Left kidney (tissue), 1 donor: ENCODE measurements at regions not wholly inside any gene's neighbourhood (a gene's known extent, or its start where the extent isn't known, plus 50 kb on each side); places are given as distances from the start of the nearest gene placed in this dataset.
A peak's percentile ranks its signal among the peaks of the same experiment; 100 is the strongest.

ENCODE experiments used
- DNase-seq: peaks from one replicate; pipeline ENCODE4 v3.0.0-alpha.2; 2013

DNA sequence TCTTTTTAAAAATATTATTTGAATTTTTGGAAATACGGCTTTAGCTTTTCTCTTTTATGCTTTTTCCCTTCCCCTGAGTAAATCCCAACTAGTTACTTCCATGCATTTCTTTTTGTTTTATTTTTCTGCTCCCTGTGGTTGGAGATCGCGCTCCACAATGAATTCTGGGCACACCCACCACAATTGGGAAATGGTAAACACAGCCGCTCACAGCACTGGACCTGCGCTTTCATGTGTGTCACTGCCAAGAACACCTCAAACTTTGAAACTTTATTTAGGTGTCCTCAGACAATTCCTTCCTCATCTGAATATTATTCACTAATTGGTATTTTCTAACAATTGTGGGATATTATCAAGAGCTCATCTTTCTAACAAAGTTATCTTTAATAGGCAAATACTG is 82.8 kb upstream of the TMEM18 start:
- no peak for DNase-seq

DNA sequence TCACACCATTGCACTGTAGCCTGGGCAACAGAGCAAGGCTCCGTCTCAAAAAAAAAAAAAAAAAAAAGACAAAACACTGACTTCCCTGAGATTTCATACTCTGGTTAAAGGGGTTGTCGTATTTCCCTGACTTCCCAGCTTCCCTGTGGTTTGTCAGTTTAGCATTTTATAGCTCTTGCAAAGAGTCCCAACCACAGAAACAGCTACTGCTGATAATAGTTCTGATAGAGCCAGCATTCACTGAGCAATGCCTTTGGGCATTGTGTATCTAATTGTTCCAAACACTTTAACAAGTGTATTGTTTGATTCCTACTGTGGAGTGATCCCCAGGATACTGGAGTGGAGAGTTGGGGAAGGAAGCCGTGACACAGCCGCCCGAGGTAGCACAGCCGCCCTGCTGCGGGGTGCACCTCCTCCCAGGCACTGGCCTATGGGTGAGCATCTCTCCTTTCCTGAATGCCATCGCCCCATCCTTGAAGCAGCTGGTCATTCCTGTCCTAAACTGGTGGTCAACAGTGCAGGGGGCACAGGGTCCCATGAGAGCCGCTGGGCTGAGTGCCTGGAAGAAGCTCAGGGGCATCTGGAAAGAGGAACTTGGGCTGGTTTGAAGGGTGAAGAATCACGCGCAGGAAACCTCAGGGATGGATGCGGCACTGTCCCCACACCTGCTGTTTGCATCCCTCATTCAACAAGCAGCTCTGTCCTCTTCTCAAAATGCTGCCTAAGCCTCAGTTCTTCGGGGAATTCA is 81.0 kb upstream of the TMEM18 start:
- DNase-seq, result no peak

DNA sequence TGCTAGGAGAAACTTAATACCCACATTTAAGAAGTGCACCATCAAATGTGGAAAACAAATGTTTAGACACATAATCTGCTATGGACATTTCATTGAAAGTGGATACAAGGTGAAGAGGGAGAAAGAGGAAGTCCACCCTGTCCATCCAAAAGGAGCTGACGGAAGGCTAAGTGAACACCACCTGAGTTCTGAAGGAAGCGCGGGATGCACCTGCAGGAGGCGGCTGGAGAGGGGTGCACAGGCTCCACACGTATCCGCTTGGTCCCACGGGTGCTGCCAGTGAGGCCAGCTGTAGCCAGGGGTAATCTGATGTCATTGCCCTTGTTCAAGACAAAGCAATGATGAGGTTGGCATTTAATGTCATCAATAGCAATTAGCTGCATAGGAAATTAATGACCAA is 75.9 kb upstream of the TMEM18 start:
- DNase-seq, result no peak

DNA sequence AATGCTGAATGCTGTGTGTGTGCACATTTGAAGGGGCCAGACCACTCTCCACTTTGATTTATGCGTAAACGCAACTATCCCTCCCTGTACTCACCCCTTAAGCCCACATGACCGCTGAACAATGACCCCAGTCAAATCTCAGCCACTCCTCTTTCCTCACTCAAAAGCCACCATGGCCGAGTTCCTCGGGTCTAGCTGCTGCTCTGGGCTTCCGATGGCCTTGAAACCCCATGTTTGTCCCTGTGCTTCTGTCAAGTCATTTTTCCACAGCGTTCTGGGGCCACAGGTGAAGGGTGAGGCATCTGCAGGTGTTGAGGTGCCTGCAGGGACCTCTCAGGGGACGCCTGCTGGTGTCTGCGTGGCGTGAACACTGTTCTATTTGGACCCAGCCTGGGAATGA is 74.3 kb upstream of the TMEM18 start:
- no peak for DNase-seq

DNA sequence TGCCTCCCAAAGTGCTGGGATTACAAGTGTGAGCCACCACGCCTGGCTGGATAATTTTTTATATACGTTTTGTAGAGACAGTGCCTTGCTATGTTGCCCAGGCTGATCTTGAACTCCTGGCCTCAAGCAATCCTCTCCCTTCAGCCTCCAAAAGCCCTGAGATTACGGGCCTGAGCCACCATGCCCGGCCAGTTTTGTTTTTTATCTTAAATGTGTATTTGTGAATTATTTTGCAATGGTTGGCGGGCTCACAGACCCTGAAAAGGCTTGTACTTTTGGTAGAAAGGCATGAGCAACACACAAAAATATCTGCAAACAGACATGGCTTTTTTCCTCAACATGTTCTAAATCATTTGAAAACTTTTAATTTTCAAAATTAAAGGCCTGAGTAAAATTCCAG is 73.4 kb upstream of the TMEM18 start:
- DNase-seq, result no peak

DNA sequence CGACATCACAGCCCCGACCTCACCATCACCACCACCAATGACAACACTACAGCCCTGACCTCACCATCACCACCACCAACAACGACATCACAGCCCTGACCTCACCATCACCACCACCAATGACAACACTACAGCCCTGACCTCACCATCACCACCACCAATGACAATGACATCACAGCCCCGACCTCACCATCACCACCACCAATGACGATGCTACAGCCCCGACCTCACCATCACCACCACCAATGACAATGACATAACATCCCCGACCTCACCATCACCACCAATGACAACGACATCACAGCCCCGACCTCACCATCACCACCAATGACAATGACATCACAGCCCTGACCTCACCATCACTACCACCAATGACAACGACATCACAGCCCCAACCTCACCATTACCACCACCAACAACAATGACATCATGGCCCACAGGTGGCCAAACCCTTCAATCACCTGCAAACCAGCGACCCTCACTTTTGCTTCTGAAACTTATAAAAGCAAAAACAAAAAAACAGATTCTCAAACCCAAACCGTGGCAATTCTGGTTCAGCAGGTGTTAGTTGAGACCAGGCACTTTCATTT is 70.7 kb upstream of the TMEM18 start:
- DNase-seq, result no peak

DNA sequence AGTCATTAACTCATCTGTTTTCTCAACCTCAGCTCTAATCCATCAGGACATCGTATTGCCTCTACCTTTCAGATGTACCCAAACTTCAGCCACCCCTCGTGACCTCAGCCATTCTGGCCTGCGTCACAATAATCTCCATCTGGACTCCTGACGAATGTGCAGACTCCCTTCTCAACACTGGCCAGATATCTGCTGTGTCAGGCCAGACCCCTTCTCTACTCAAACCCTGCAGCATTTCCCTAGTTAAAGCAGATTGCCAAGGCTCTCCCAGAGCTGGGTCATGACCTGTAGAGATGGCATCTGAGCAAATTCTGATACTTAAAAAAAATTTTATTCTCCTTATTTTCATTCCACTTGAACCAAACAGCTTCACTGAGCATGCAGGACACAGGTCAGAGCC is 69.5 kb upstream of the TMEM18 start:
- no peak for DNase-seq

DNA sequence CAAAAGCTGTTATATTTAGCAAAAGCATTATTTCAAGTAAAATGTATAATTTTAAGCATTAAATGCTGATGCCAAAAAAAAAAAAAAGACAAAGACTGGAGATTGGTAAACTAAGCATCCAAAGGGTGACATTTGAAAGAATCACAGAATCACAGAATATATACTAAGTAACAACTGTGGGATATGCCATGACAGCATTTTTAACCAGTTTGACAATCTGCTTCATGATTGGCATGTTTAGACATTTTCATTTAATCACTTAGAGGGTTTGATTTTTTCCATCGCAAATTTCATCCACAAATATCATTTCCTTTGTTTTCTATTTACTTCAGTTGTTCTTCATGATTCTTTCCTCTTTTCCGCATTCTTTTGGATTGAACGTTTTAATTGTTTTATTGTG is 66.9 kb upstream of the TMEM18 start:
- no peak for DNase-seq

DNA sequence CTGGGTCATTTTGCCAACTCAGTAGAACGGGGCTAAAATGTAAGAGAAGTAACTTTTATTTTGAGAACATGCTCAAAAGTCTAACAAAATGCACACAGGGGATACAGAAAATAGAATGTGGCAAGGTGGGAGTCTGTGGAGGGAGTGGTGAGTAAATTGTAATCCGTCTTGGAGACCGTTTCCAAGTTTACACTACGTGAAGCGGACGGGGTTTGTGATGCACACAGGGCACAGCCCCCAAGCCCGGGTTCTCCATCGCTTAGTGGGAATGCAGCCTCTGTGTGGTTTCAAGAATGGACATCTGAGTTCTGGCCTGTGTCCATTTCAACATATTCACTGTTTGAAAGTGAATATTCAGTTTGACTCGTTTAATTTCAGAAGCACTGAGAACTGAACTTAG is 65.0 kb upstream of the TMEM18 start:
- no peak for DNase-seq

DNA sequence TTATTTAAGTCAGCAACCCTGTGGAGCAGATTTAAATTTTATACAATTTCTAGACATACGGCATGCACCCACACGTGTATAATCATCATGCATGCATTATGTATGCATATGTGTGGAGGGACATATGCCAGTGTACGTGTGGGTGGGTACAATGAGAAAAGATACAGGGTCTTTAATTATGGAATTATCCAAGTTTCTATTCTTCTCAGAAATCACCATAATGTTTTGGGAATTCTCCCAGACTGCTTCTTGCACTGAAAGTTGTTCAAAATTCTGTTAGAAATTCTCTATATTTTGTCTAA is 63.9 kb upstream of the TMEM18 start:
- no peak for DNase-seq

DNA sequence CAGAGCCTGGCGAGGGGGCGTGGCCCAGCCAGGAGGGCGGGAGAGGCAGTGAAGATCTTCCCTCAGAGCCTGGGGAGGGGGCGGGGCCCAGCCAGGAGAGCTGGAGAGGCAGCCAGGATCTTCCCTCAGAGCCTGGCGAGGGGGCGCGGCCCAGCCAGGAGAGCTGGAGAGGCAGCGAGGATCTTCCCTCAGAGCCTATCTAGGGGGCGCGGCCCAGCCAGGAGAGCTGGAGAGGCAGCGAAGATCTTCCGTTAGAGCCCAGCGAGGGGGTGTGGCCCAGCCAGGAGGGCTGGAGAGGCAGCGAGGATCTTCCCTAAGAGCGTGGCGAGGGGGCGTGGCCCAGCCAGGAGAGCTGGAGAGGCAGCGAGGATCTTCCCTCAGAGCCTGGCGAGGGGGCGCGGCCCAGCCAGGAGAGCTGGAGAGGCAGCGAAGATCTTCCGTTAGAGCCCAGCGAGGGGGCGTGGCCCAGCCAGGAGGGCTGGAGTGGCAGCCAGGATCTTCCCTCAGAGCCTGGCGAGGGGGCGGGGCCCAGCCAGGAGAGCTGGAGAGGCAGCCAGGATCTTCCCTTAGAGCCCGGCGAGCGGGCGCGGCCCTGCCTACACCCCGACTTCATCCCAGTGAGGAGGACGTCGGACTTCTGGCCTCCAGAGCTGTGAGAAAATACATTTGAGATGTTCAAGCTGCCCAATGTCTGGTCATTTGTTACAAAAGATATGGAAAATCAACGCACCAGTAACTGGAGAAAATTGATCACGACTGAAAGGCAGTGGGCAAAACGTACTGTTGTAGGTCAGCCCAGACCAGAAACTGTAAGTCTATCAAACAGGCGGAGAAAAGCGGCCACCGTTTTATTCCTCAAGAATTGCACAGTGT is 63.4 kb upstream of the TMEM18 start:
- DNase-seq, result peak; percentile 93

DNA sequence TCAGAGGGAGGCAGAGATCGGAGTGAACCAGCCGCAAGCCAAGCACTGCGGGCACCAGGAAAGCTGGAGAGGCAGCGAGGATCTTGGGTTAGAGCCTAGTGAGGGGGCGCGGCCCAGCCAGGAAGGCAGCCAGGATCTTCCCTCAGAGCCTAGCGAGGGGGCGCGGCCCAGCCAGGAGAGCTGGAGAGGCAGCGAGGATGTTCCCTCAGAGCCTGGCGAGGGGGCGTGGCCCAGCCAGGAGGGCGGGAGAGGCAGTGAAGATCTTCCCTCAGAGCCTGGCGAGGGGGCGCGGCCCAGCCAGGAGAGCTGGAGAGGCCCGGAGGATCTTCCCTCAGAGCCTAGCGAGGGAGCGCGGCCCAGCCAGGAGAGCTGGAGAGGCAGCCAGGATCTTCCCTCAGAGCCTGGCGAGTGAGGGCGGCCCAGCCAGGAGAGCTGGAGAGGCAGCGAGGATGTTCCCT is 62.7 kb upstream of the TMEM18 start:
- DNase-seq, result peak; percentile 66

DNA sequence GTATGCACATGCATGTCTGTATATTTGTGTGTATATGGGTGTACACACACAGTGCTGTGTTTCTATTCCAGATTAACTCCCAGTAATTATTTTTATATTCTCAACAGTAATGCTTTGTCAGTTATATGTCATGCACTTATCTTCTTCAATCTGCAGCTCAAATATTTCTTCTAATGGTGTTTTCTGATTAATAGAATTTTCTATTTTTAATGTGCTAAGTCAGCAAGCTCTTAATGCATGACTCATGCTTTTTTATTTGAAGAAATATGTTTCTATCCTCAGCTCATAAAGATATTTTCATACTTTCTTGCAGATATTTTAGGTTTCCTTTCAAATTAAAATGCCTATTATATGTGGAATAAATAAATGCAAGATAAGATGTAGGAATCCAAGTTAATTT is 59.7 kb upstream of the TMEM18 start:
- no peak for DNase-seq

DNA sequence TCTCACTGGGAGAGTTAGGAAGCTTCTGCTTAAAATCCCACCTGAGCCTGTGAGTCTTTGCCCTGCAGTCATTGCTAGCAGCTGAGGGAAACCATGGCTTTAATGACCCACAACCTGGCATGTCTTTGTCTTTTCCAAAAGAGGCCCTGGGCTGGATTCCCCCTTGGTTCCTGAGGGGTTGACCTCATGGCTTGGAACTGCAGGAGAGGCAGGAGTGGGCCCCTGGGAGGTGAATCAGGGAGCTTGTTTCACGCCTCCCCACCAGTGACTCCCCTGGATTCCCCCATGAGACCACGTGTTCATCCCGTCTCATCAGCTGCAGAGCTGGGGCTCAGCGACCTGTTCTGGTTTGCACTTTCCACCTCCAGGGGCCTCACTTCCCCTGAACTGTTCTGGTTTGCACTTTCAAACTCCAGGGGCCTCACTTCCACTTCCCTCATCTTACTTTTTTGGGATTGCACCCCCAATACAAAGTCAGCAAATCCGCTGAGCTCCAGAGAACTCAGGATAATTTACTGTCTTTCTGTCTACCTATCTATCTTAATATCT is 58.5 kb upstream of the TMEM18 start:
- no peak for DNase-seq

DNA sequence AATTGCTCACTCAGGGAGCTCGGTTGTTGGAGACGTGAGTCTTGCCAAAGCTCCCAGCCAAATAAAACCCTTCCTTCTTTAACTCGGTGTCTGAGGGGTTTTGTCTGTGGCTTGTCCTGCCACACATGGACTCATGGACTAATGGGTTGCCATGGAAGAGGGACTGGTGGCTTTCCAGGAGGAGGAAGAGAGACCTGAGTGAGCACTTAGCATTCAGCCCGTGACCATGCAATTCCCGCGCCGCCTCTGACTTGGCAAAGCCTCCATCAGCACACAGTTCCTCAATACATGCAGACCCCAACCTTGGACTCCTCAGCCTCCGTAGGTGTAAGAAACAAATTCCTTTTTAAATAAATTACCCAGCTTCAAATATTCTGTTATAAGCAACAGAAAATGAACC is 57.3 kb upstream of the TMEM18 start:
- DNase-seq, result no peak

DNA sequence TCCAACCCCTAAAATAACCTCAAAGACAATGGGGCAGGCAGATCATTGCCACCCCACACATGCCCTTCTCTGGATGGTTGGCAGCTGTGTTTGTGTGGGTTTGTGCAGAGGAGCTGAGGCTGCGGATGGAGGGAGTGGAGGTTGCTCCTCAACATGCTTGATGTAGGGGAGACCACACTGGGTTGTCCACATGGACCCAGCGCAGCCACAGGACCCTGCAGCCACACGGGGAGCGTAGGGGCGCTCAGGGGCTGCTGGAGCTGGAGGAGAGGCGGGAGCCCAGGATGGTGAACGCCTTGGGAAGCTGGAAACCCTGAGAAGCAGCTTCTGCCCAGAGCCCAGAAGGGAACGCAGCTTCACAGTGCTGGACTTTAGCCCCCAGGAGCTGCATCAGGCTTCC is 56.3 kb upstream of the TMEM18 start:
- no peak for DNase-seq

DNA sequence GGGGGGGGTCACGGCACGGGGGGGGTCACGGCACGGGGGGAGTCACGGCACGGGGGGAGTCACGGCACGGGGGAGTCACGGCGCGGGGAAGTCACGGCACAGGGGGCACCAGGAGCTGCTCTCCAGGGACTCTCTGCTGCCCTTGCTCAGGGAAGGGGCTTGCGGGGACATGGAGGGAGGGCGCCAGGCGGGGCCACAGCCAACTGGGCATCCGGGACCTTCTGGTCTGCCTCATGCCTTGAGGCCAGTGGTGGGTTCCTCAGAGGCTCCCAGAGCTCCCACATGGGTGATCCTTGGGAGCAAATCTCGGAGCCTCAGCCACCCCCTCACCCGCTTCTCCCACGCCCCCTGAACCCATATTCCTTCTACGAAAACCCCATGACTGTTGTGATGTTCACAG is 55.8 kb upstream of the TMEM18 start:
- DNase-seq, result no peak

DNA sequence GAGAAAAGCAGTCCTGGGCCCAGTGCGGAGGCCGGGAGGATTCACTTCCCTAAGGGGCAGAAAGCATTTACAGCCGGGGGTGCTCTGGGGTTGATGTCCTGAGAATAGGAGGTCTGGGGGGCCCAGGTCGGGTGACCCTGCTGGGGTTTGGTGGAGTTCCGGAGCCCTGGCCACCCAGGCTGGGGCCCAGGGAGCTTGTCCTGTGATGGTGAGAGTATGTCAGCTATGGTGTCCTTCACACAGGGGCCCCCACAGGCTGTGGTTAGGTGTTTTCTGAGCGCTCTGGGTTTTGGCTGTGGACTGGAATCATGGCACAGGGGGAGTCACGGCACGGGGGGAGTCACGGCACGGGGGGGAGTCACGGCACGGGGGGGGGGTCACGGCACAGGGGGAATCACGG is 54.5 kb upstream of the TMEM18 start:
- no peak for DNase-seq

DNA sequence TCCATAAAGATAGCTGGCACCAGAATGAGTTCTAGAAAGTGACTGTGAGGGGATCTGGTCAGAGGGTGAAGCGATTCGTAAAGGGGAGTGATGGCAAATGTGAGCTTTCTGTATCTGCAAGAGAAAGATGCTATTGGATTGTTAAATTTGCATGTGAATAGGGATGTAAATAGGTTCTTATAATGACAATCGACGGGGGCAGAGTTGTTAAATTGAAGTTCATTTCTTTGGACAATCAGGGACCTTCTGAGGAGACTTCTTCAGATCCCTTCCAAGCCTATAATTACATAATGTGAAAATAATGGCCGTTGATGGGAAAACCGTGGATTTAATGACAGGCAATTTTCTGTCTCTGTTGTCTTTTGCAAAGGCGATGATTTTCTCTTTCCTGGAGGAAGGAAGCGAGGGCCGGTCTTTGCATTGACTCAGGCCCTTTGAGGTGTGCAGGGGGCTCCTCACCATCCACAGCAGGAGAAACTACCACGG is 52.2 kb upstream of the TMEM18 start:
- no peak for DNase-seq

DNA sequence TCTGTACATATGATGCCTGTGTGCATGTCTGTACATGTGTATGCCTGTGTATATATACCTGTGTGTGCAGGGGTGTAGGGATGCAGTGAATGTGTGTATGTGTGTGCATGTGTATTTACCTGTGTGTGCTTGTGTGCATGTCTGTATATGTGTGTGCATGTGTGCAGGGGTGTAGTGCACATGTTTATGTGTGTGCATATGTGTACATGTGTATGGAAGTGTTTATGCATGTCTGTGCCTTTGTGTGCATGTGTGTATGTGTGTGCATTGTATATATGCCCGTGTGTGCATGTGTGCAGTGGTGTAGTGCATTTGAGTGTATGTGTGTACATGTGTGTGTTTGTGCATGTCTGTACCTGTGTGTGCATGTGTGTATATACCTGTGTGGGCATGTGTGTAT is 51.0 kb upstream of the TMEM18 start:
- DNase-seq, result no peak

DNA sequence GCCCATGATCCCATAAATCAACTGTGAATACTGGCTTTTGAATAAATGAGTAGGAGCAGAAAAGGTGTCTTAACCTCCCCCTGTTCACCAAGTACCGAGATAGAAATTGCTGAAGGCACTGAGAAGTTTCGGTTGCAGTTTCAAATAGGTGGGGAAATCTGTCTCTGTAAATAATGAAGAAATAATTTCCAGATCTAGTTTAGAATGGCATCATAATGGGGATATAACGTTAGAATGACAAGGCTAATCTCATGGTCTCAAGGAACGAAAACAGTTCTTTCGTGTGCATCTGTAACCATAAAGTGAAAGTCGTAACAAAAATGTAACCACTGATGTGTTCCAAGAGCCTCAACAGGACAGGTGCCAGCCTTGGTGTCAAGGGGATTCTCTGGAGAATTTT is 49.9 kb upstream of the TMEM18 start:
- DNase-seq, result no peak
